ENCODE measurements at regions not wholly inside any gene's neighbourhood (a gene's known extent, or its start where the extent isn't known, plus 50 kb on each side); places are given as distances from the start of the nearest gene placed in this dataset.

DNA sequence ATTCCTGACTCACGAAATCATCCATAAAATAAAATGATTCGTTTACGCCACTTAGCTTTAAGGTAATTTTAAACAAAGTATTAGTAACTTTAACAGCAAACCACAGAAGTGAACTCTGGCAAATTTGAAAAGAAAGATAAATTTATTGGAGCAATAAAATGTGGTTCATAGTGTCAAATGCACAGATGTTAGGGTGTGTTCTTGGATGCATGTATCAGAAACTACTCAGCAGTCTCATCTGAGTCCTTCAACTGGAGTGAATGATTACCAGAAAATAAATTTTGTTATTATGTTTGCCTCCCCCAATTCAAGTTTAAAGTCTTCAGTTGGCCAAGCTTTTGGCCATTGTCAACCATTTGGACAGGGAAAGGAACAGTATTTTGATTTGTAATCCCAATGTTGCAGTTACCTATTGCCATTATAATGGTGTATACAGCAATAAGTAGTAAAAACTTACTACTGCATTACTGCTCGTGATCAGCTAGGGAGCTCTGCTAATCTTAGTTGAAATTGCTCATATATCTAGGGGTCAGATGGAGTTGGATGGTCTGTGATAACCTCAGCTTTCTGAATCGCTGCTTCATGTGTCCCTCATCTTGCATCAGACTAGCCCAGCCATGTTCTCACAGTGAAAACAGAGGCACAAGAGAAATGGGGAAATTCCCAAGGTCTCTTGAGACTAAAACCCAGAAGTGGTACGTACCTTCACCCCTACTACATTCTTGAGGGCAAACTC, 254.6 kb upstream of the KCNIP4 start:
- TF ChIP-seq, protein P1, sequence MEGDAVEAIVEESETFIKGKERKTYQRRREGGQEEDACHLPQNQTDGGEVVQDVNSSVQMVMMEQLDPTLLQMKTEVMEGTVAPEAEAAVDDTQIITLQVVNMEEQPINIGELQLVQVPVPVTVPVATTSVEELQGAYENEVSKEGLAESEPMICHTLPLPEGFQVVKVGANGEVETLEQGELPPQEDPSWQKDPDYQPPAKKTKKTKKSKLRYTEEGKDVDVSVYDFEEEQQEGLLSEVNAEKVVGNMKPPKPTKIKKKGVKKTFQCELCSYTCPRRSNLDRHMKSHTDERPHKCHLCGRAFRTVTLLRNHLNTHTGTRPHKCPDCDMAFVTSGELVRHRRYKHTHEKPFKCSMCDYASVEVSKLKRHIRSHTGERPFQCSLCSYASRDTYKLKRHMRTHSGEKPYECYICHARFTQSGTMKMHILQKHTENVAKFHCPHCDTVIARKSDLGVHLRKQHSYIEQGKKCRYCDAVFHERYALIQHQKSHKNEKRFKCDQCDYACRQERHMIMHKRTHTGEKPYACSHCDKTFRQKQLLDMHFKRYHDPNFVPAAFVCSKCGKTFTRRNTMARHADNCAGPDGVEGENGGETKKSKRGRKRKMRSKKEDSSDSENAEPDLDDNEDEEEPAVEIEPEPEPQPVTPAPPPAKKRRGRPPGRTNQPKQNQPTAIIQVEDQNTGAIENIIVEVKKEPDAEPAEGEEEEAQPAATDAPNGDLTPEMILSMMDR (IDR thresholded peaks at IDR 0.05; ENCODE audit: unreplicated experiment): no peak
- no peak overlapping the region for H3K4me3 Mint-ChIP-seq (ENCODE audit: unreplicated experiment)
- H3K27me3 Mint-ChIP-seq (ENCODE audit: insufficient read depth, unreplicated experiment): no peaks in the 10 kb centered on the region
- CTCF ChIA-PET: no interaction called here
- intact Hi-C loops (cut with micrococcal nuclease): no loop called here
- peaks cover 4% of the 10 kb centered on the region for H3K4me1 Mint-ChIP-seq (ENCODE audit: insufficient read depth, unreplicated experiment)
- no TSS peak for BruUV-seq (replicated peaks)
- no peak overlapping the region for H3K27ac Mint-ChIP-seq (ENCODE audit: low read depth, unreplicated experiment)
- no peak for DNase-seq (ENCODE audit: unreplicated experiment)
- POLR2A ChIA-PET: no interaction called here
- H3K9me3 Mint-ChIP-seq (ENCODE audit: unreplicated experiment): no peaks in the 10 kb centered on the region
- H3K36me3 Mint-ChIP-seq (ENCODE audit: insufficient read depth, unreplicated experiment): no peaks in the 10 kb centered on the region

DNA sequence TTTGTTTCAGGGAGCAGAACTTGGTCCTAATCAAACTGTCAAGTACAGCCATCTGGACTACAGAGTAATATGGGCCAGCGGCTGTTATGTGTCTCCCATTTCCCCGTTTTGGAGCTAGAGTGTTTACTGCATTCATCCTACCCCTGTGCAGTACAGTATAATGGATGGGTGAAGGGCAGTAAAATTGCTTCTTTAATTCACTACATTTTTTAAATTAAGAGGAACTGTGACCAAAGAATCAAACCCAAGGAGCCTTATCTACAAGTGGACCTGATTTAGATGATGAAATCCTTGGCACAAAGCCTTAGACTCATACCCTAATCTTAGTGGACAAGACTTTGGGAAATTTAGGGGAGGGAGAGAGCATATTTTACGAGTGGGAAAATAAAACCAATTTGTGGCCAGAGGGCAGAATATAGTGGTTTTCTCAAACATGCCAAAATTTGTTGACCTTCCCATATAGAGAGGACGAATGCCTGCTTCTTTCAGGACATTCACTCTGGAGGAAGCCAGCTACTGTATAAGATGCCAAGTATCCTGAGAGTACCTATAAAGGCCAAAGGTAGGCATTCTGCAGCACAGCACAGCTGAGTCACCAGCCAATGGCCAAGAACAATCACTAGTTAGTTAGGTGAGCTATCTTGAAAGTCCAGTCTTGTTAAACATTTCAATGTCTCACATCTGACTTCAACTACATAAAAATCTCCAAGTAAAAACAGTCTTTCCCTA, 253.8 kb upstream of the KCNIP4 start:
- no TSS peak for BruUV-seq (replicated peaks)

DNA sequence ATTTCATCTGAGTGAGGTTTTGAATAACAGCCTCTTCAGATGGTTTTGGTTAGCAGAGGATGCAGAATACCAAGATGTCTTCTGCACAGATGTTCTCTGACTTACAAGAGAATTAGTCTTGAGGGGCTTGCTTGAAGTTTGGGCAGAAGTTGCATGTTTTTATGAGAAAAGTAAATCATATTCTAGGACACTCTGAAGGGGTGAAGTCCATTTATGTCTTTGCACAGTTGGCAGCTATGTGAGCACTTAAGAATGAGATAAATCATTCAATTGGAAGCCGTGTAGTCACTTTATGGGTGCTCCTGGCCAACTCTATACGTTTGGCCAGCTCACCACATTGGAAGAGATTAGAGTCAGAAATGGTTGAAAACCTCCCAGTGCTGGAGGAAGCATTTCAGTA, 252.7 kb upstream of the KCNIP4 start:
- intact Hi-C loops (cut with micrococcal nuclease): no loop called here
- no peak for DNase-seq (ENCODE audit: unreplicated experiment)
- H3K4me3 Mint-ChIP-seq (ENCODE audit: unreplicated experiment): no peak overlapping the region
- BruUV-seq (replicated peaks): no TSS peak
- POLR2A ChIA-PET: no interaction called here
- no peaks in the 10 kb centered on the region for H3K27me3 Mint-ChIP-seq (ENCODE audit: insufficient read depth, unreplicated experiment)
- H3K27ac Mint-ChIP-seq (ENCODE audit: low read depth, unreplicated experiment): no peak overlapping the region
- TF ChIP-seq, protein P1 (IDR thresholded peaks at IDR 0.05; ENCODE audit: unreplicated experiment): no peak
- H3K9me3 Mint-ChIP-seq (ENCODE audit: unreplicated experiment): no peaks in the 10 kb centered on the region
- H3K36me3 Mint-ChIP-seq (ENCODE audit: insufficient read depth, unreplicated experiment): no peaks in the 10 kb centered on the region
- H3K4me1 Mint-ChIP-seq (ENCODE audit: insufficient read depth, unreplicated experiment): peaks cover 4% of the 10 kb centered on the region
- CTCF ChIA-PET: interaction anchor here (0.5 kb wide), 1 partner anchor 188 kb away, joined by 4 read pairs; no protein-coding TSS in a partner anchor

More for the DNA sequence above, 253.8 kb upstream of the KCNIP4 start:
- Mint-ChIP-seq H3K9me3 (ENCODE audit: unreplicated experiment) (no peaks in the 10 kb centered on the region), H3K4me3 (ENCODE audit: unreplicated experiment) (no peak overlapping the region), H3K27ac (ENCODE audit: low read depth, unreplicated experiment) (no peak overlapping the region), H3K4me1 (ENCODE audit: insufficient read depth, unreplicated experiment) (peaks cover 4% of the 10 kb centered on the region), H3K36me3 (ENCODE audit: insufficient read depth, unreplicated experiment) (no peaks in the 10 kb centered on the region), H3K27me3 (ENCODE audit: insufficient read depth, unreplicated experiment) (no peaks in the 10 kb centered on the region)
- ChIA-PET CTCF (no interaction called here), POLR2A (no interaction called here)
- TF ChIP-seq, protein P1 (IDR thresholded peaks at IDR 0.05; ENCODE audit: unreplicated experiment): no peak
- DNase-seq (ENCODE audit: unreplicated experiment): no peak
- intact Hi-C loops (cut with micrococcal nuclease): no loop called here

DNA sequence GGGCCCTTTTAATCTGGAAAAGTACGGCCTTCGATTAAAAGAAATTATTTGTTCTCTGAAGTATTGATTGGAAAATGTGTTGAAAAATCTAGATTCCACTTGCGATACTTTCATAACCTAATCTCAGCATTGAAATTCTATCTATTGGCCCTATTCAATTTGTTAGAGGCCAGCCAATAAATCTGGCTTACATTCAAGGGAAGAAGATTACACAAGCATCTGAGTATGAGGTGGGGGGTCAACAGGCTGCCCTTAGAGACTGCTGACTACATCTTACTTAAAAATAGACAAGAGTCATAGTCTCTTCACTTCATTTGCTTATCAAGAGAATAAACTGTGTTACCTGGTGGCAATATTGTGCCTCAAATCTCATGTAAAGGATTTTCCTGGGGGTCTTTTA, 248.0 kb upstream of the KCNIP4 start:
- no peaks in the 10 kb centered on the region for H3K36me3 Mint-ChIP-seq (ENCODE audit: insufficient read depth, unreplicated experiment)
- no peaks in the 10 kb centered on the region for H3K4me1 Mint-ChIP-seq (ENCODE audit: insufficient read depth, unreplicated experiment)
- H3K27ac Mint-ChIP-seq (ENCODE audit: low read depth, unreplicated experiment): no peak overlapping the region
- TF ChIP-seq, protein P1 (IDR thresholded peaks at IDR 0.05; ENCODE audit: unreplicated experiment): no peak
- CTCF ChIA-PET: no interaction called here
- intact Hi-C loops (cut with micrococcal nuclease): no loop called here
- no peaks in the 10 kb centered on the region for H3K27me3 Mint-ChIP-seq (ENCODE audit: insufficient read depth, unreplicated experiment)
- DNase-seq (ENCODE audit: unreplicated experiment): no peak
- no TSS peak for BruUV-seq (replicated peaks)
- H3K4me3 Mint-ChIP-seq (ENCODE audit: unreplicated experiment): no peak overlapping the region
- H3K9me3 Mint-ChIP-seq (ENCODE audit: unreplicated experiment): no peaks in the 10 kb centered on the region
- POLR2A ChIA-PET: no interaction called here

Measured in MCF 10A (cell line).